ENCODE measurements at regions not wholly inside any gene's neighbourhood (a gene's known extent, or its start where the extent isn't known, plus 50 kb on each side); places are given as distances from the start of the nearest gene placed in this dataset.
"Not testable (repeated sequence)": the region's sequence is repeated elsewhere in the genome, so short reads cannot be mapped to it uniquely, and the experiment has no call there.

GRCh38 chr7:12013983-12014382 lies 182.0 kb upstream of the THSD7A start:
- BruUV-seq (replicated peaks): no TSS peak
- H3K27me3 ChIP-seq (replicated peaks; ENCODE audit: control insufficient read depth, insufficient read depth, low read length): no peaks in the 10 kb centered on the region
- H3K4me3 ChIP-seq (ENCODE audit: low read depth, low read length): no peak overlapping the region
- ChIA-PET POLR2A (no interaction called here), CTCF (no interaction called here)
- TF ChIP-seq CTCF (IDR thresholded peaks at IDR 0.05; ENCODE audit: insufficient read depth in 1 of 2, low read depth in 1 of 2, low read length in 1 of 2, severe bottlenecking in 1 of 2, unreplicated experiment in 1 of 2): no peak
- no peaks in the 10 kb centered on the region for H3K9me3 ChIP-seq
- no peaks in the 10 kb centered on the region for H3K4me1 Mint-ChIP-seq (ENCODE audit: low read depth, unreplicated experiment)
- H3K36me3 Mint-ChIP-seq (ENCODE audit: insufficient read depth, unreplicated experiment): no peaks in the 10 kb centered on the region
- no peaks in the 10 kb centered on the region for H3K4me1 ChIP-seq
- no peak overlapping the region for H3K4me3 Mint-ChIP-seq (ENCODE audit: unreplicated experiment)
- H3K27ac Mint-ChIP-seq (ENCODE audit: unreplicated experiment): no peak overlapping the region
- intact Hi-C loops (cut with micrococcal nuclease; ENCODE audit: unreplicated experiment): no loop called here
- no peaks in the 10 kb centered on the region for H3K36me3 ChIP-seq (ENCODE audit: control insufficient read depth, insufficient read depth, low read length)
- no peaks in the 10 kb centered on the region for H3K27me3 Mint-ChIP-seq (ENCODE audit: insufficient read depth, unreplicated experiment)
- no peak for DNase-seq
- no peaks in the 10 kb centered on the region for H3K9me3 Mint-ChIP-seq (ENCODE audit: unreplicated experiment)

- no TSS peak for BruUV-seq (replicated peaks)
- Histone ChIP-seq H3K36me3 (ENCODE audit: control insufficient read depth, insufficient read depth, low read length) (no peaks in the 10 kb centered on the region), H3K4me3 (ENCODE audit: low read depth, low read length) (no peak overlapping the region), H3K27me3 (replicated peaks; ENCODE audit: control insufficient read depth, insufficient read depth, low read length) (no peaks in the 10 kb centered on the region), H3K4me1 (no peaks in the 10 kb centered on the region), H3K9me3 (no peaks in the 10 kb centered on the region)
- no peak for DNase-seq
- Mint-ChIP-seq H3K4me1 (ENCODE audit: low read depth, unreplicated experiment) (no peaks in the 10 kb centered on the region), H3K27ac (ENCODE audit: unreplicated experiment) (no peak overlapping the region), H3K4me3 (ENCODE audit: unreplicated experiment) (no peak overlapping the region), H3K9me3 (ENCODE audit: unreplicated experiment) (no peaks in the 10 kb centered on the region), H3K36me3 (ENCODE audit: insufficient read depth, unreplicated experiment) (no peaks in the 10 kb centered on the region), H3K27me3 (ENCODE audit: insufficient read depth, unreplicated experiment) (no peaks in the 10 kb centered on the region)
- ChIA-PET CTCF (no interaction called here), POLR2A (no interaction called here)
- intact Hi-C loops (cut with micrococcal nuclease; ENCODE audit: unreplicated experiment): no loop called here
- TF ChIP-seq CTCF (IDR thresholded peaks at IDR 0.05; ENCODE audit: insufficient read depth in 1 of 2, low read depth in 1 of 2, low read length in 1 of 2, severe bottlenecking in 1 of 2, unreplicated experiment in 1 of 2): no peak
Measured at GRCh38 chr7:12016439-12016838, 184.4 kb upstream of the THSD7A start.

- no peak overlapping the region for H3K27ac Mint-ChIP-seq (ENCODE audit: unreplicated experiment)
- H3K4me3 Mint-ChIP-seq (ENCODE audit: unreplicated experiment): no peak overlapping the region
- no peaks in the 10 kb centered on the region for H3K36me3 Mint-ChIP-seq (ENCODE audit: insufficient read depth, unreplicated experiment)
- Histone ChIP-seq H3K4me1 (no peaks in the 10 kb centered on the region), H3K9me3 (no peaks in the 10 kb centered on the region), H3K27me3 (replicated peaks; ENCODE audit: control insufficient read depth, insufficient read depth, low read length) (no peaks in the 10 kb centered on the region), H3K4me3 (ENCODE audit: low read depth, low read length) (no peak overlapping the region), H3K36me3 (ENCODE audit: control insufficient read depth, insufficient read depth, low read length) (no peaks in the 10 kb centered on the region)
- no peaks in the 10 kb centered on the region for H3K9me3 Mint-ChIP-seq (ENCODE audit: unreplicated experiment)
- BruUV-seq (replicated peaks): no TSS peak
- H3K27me3 Mint-ChIP-seq (ENCODE audit: insufficient read depth, unreplicated experiment): no peaks in the 10 kb centered on the region
- CTCF ChIA-PET: no interaction called here
- no peaks in the 10 kb centered on the region for H3K4me1 Mint-ChIP-seq (ENCODE audit: low read depth, unreplicated experiment)
- no peak for DNase-seq
- POLR2A ChIA-PET: no interaction called here
- TF ChIP-seq CTCF (IDR thresholded peaks at IDR 0.05; ENCODE audit: insufficient read depth in 1 of 2, low read depth in 1 of 2, low read length in 1 of 2, severe bottlenecking in 1 of 2, unreplicated experiment in 1 of 2): no peak
- intact Hi-C loops (cut with micrococcal nuclease; ENCODE audit: unreplicated experiment): no loop called here
Measured at GRCh38 chr7:12017046-12017445, 185.0 kb upstream of the THSD7A start.

GRCh38 chr7:12022011-12022410 lies 189.1 kb upstream of the TMEM106B start:
- H3K36me3 Mint-ChIP-seq (ENCODE audit: insufficient read depth, unreplicated experiment); intact Hi-C loops (cut with micrococcal nuclease; ENCODE audit: unreplicated experiment); H3K27ac Mint-ChIP-seq (ENCODE audit: unreplicated experiment); H3K4me1 ChIP-seq; BruUV-seq (replicated peaks); CTCF ChIA-PET; H3K9me3 Mint-ChIP-seq (ENCODE audit: unreplicated experiment); H3K4me3 ChIP-seq (ENCODE audit: low read depth, low read length); H3K27me3 Mint-ChIP-seq (ENCODE audit: insufficient read depth, unreplicated experiment); H3K4me3 Mint-ChIP-seq (ENCODE audit: unreplicated experiment); DNase-seq; H3K4me1 Mint-ChIP-seq (ENCODE audit: low read depth, unreplicated experiment); H3K27me3 ChIP-seq (replicated peaks; ENCODE audit: control insufficient read depth, insufficient read depth, low read length); POLR2A ChIA-PET; H3K9me3 ChIP-seq; H3K36me3 ChIP-seq (ENCODE audit: control insufficient read depth, insufficient read depth, low read length): not testable (repeated sequence)

Measured in Caco-2 (cell line).